Neural crest cell (in vitro differentiated cells): ENCODE measurements at regions not wholly inside any gene's neighbourhood (a gene's known extent, or its start where the extent isn't known, plus 50 kb on each side); places are given as distances from the start of the nearest gene placed in this dataset.
A peak's percentile ranks its signal among the peaks of the same experiment; 100 is the strongest.

ENCODE experiments used
- DNase-seq: peaks from one replicate; pipeline ENCODE4 v3.0.0; 2021; ENCODE audit warnings: low read depth, mixed read lengths, low spot score
- H3K27ac Mint-ChIP-seq: one replicate; pipeline ENCODE4 v1.8.0; 2021; ENCODE audit warnings: mild to moderate bottlenecking, mixed read lengths; ENCODE audit not compliant: unreplicated experiment
- H3K27me3 Mint-ChIP-seq: 2 replicates; pipeline ENCODE4 v1.8.0; 2021; ENCODE audit warnings: low read depth, mild to moderate bottlenecking, mixed read lengths
- H3K36me3 Mint-ChIP-seq: 2 replicates; pipeline ENCODE4 v1.8.0; 2021; ENCODE audit warnings: low read depth, mild to moderate bottlenecking, mixed read lengths
- H3K4me1 Mint-ChIP-seq: 2 replicates; pipeline ENCODE4 v1.8.0; 2021; ENCODE audit warnings: mixed read lengths
- H3K4me3 Mint-ChIP-seq: one replicate; pipeline ENCODE4 v1.8.0; 2021; ENCODE audit warnings: mild to moderate bottlenecking, mixed read lengths
- H3K9me3 Mint-ChIP-seq: 2 replicates; pipeline ENCODE4 v1.8.0; 2021; ENCODE audit warnings: mixed read lengths
- TF ChIP-seq, protein P1 (sequence below): fragments of 200-600 bp; sonication (generic); conservative IDR thresholded peaks from 2 replicates; pipeline ENCODE4 v1.5.0; 2021; ENCODE audit warnings: antibody characterized with exemption, mild to moderate bottlenecking

DNA sequence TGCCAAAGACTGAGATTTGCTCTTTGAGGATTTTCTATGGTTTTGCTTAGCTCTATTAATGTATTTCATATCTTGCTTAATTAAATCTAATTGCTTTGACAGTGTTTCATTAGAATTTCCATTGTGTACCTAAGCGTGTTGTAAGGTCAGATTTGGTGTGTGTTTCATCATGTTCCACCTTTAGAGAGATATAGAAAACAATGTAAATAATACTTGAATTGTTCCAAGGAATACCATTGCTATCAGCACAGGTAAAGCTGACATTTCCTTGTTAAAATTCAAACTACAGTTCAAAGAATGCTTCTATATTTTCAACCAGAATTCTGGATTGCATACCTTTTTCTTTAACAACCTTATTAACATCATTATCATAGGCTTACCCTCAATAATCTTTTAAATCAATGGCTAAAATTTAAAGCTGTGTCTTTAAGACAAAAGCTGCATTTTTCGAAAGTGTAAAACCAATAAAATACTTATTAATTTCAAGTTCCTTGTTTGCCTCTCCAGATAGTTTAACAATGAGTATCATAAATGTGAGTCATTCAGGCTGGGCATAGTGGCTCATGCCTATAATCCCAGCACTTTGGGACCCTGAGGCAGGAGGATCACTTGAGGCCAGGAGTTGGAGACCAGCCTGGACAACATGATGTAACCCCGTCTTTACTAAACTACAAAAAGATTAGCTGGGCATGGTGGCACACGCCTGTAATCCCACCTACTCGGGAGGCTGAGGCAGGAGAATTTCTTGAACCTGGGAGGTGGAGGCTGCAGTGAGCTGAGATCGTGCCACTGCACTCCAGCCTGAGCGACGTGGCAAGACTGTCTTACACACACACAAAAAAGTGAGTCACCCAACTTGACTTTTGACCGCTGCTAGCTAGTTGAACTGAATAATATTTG, 188.0 kb upstream of the PKDCC start:
- Mint-ChIP-seq H3K36me3 (no peaks in the 10 kb centered on the region), H3K4me1 (no peaks in the 10 kb centered on the region), H3K9me3 (no peaks in the 10 kb centered on the region), H3K4me3 (no peak overlapping the region), H3K27me3 (no peaks in the 10 kb centered on the region), H3K27ac (no peak overlapping the region)
- TF ChIP-seq, protein P1, sequence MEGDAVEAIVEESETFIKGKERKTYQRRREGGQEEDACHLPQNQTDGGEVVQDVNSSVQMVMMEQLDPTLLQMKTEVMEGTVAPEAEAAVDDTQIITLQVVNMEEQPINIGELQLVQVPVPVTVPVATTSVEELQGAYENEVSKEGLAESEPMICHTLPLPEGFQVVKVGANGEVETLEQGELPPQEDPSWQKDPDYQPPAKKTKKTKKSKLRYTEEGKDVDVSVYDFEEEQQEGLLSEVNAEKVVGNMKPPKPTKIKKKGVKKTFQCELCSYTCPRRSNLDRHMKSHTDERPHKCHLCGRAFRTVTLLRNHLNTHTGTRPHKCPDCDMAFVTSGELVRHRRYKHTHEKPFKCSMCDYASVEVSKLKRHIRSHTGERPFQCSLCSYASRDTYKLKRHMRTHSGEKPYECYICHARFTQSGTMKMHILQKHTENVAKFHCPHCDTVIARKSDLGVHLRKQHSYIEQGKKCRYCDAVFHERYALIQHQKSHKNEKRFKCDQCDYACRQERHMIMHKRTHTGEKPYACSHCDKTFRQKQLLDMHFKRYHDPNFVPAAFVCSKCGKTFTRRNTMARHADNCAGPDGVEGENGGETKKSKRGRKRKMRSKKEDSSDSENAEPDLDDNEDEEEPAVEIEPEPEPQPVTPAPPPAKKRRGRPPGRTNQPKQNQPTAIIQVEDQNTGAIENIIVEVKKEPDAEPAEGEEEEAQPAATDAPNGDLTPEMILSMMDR: no peak
- no peak for DNase-seq

DNA sequence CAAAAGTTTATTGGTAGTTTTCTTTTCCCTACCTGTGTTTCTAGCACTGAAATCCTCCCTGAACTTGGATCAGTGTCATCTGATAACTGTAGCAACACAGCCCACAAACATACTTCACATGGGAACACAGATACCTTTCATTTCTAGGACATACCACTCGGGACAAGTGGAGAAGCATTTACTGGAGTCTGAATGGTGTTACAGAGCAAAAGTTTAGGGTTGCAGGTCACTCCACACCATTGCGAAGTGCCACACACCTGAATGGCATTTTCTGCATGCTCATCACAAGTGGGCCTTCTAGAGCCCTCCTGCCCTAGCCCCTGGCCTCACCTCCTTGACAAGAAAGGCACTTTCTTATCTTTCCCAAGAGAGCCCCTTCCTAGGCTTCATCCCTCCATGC, 184.8 kb upstream of the PKDCC start:
- Mint-ChIP-seq H3K9me3 (no peaks in the 10 kb centered on the region), H3K36me3 (no peaks in the 10 kb centered on the region), H3K4me3 (no peak overlapping the region), H3K27ac (no peak overlapping the region), H3K27me3 (no peaks in the 10 kb centered on the region), H3K4me1 (peaks cover 17% of the 10 kb centered on the region)
- DNase-seq: no peak
- TF ChIP-seq, protein P1: no peak

DNA sequence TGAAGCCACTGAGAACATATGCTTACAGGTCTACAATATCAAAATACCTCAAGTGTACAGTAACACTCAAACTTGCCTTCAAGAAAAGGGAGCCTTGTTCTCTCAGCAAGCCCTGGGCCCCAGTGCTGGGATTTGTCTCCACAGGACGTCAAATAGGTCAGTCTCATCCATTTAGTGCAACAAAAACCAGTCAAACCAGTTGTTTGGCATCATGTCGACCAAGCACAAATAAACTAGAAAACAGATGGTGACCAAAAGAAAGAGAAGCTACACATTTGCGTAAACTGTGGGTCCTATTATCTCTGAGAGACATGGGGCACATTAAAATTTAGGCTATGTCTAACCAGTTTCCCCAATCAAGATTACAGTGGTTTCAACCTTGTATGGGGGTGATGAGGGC, 182.6 kb upstream of the PKDCC start:
- TF ChIP-seq, protein P1: no peak
- no peak for DNase-seq
- peaks cover 25% of the 10 kb centered on the region for H3K4me1 Mint-ChIP-seq
- no peak overlapping the region for H3K27ac Mint-ChIP-seq
- no peak overlapping the region for H3K4me3 Mint-ChIP-seq
- no peaks in the 10 kb centered on the region for H3K27me3 Mint-ChIP-seq
- H3K36me3 Mint-ChIP-seq: no peaks in the 10 kb centered on the region
- no peaks in the 10 kb centered on the region for H3K9me3 Mint-ChIP-seq

DNA sequence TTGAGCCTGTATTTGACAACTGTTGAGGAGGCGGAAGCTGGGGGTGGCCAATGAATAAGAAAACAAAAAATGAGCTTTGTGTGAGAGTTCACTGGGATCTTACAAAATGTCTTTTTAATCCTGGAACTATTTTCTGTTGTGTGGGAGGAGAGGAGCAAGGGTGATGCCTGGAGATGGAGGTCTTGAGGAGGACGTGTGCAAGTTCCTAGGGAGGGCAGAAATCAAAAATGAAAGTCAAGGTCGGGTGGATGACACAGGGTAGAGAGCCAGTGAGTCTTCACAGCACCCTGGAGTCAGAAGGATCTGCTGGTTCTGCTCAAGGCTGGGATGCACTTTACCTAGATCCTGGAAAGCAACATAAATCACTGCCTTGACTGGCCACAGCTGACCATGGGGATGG, 180.3 kb upstream of the PKDCC start:
- no peaks in the 10 kb centered on the region for H3K27me3 Mint-ChIP-seq
- peak overlapping the region; percentile 53 for H3K27ac Mint-ChIP-seq
- TF ChIP-seq, protein P1: no peak
- H3K4me1 Mint-ChIP-seq: peaks cover 38% of the 10 kb centered on the region
- no peaks in the 10 kb centered on the region for H3K9me3 Mint-ChIP-seq
- DNase-seq: no peak
- no peaks in the 10 kb centered on the region for H3K36me3 Mint-ChIP-seq
- no peak overlapping the region for H3K4me3 Mint-ChIP-seq

DNA sequence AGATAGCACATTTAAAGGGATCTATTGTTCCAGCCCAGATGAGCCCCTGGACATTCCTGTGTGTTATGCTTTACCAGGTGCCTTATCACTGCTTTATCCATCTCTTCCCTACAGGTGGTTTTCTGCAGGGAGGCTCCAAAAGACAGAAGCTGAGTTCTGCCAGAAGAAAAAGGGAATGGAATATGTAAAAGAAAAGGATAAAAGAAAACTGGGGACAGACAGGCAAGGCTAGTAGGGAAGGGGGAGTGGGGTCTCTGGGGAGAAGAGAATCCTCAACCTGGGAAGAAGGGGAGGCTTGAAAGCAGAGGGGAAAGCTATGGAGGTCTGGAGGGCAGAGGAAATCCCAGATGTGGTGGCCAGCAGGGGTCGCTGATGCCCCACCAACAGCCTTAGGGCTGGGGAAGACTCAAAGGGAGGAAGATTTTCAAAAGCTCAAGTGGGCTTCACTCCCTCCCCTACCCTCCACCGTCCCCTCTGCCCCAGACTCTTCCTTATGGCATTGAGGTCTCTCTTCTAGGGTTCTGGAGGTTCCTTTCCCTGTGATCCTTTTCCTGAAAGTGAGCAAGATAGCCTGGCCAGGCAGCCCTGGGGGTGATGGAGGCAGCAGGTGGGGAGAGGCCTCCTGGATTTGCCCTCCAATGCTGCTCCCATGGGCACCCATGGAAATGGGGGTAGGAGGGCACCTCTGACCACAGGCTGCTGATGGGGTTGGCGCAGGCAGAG, 178.1 kb upstream of the PKDCC start:
- Mint-ChIP-seq H3K4me3 (no peak overlapping the region), H3K27me3 (no peaks in the 10 kb centered on the region), H3K4me1 (peaks cover 47% of the 10 kb centered on the region), H3K9me3 (no peaks in the 10 kb centered on the region), H3K27ac (no peak overlapping the region), H3K36me3 (no peaks in the 10 kb centered on the region)
- TF ChIP-seq, protein P1: peak; percentile 94
- peak; percentile 83 for DNase-seq
